ENCODE measurements at regions not wholly inside any gene's neighbourhood (a gene's known extent, or its start where the extent isn't known, plus 50 kb on each side); places are given as distances from the start of the nearest gene placed in this dataset.

DNA sequence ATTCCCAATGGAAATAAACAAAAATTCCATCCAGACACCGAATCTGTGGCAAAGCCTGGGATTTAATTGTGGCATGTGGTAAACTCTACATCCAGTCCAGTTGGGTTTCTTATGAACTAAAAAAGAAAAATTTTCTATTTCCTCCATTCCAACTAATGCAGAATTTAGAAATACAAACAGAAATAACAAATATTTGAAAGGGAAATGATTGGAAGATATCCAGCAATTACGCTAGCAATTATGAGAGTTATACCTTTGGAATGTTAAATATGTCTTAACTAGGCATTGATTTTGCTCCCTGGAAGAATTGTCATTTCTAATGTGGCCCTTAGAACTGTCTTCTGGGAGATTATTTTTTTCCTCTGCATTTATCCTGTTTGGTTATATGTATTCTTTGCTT is 421.4 kb upstream of the KLHL1 start:
- no peak for TF ChIP-seq POLR2AphosphoS5 (IDR thresholded peaks at IDR 0.05; ENCODE audit: borderline replicate concordance, low read depth, low read length)
- TF ChIP-seq EZH2 (IDR thresholded peaks at IDR 0.05): no peak

Measured in SK-N-MC (cell line).